GM12874 (cell line): ENCODE measurements at regions not wholly inside any gene's neighbourhood (a gene's known extent, or its start where the extent isn't known, plus 50 kb on each side); places are given as distances from the start of the nearest gene placed in this dataset.

Experiments
- CTCF ChIP-seq: IDR thresholded peaks from 2 replicates; pipeline ENCODE4 v1.5.1; 2011; ENCODE audit warnings: low read depth, mild to moderate bottlenecking, control low read depth, low read length, moderate library complexity; ENCODE audit not compliant: insufficient read depth

DNA sequence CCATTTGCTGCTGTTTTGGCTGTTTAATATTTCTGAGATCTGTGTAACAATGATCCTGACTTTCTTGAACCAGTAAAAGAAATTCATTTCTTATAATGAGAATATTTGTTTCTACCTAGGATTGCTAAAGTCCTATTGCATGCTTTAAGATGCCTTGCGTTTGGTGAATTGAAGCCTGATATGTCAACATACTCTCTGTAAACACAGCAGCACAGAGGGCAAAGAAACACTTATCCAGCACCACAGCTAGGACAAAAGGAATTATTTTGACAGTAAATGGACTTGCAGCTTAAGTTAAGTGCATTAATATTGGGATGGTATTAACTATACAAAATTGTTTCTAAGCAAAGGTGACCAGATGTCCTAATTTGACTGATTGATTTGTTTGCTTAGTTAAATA is 2031.2 kb upstream of the CDH6 start:
- TF ChIP-seq CTCF, result no peak

GRCh38 chr5:29161399-29162291 is 2031.8 kb upstream of the CDH6 start:
- no peak for TF ChIP-seq CTCF

DNA sequence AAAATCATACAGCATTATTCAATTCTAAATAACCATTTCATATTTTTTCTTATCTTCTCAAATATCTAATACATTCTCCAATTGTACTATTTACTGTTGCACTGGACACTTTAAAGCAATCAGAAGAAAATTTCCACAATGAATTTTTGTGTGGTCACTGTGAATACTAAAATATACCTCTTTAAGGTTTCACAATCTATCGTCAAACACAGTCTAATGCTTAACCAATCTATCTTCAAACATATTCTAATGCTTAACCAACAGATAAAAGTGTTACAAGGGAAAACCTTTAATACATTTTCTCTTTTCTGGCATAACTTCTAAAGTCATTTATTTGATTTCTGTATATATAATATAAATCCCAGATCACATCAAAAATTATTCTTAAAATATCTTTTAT is 2035.5 kb upstream of the CDH6 start:
- TF ChIP-seq CTCF, result no peak

GRCh38 chr5:29150840-29151239 is 2042.6 kb upstream of the CDH6 start:
- TF ChIP-seq CTCF, result no peak

DNA sequence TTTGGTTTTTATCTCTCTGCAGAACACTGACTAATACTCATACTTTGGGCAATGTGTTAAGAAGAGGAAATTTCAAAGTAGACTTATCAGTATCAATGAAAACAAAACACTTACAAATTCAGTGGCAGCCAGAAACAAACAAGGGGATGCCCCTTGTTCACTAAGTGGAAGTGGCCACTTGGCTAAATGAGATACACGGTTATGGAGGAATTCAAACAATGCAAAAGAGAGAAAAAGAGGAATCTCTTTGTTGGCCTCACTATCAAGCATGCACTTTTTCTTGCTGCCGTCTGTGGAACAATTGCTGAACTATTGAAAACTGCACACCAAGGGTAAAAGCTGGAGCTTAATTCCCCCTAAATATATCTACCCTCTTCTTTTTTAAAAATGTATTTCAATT is 2044.9 kb upstream of the CDH6 start:
- TF ChIP-seq CTCF, result no peak

DNA sequence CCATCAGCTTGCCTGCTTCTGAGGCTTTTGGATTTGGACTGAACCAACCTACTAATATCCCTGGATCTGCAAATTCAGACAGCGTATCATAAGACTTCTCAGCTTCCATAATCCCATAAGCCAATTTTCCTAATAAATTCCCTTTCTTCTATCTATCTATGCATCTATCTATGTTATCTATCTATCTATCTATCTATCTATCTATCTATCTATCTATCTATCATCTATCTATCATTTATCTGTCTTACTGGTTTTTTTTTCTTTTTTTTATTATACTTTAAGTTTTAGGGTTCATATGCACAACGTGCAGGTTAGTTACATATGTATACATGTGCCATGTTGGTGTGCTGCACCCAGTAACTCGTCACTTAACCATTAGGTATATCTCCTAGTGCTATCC is 2045.4 kb upstream of the CDH6 start:
- no peak for TF ChIP-seq CTCF

DNA sequence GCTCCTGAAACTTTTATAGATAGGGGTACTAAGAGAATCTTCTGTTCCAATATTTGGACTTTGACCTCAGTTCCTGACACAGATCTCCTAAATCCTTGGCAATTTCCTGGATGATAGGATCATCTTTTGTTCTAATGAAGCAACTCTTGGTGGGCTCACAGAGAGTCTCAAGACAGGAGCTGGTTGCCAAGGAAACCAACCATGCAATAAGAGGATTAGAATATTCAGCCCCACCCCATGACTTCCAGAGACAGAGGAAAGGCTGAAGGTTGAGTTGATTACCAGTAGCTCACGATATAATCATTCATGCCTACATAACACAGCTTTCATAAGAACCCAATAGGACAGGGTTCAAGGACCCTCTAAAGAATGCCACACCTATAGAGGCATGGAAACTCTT is 2050.2 kb upstream of the CDH6 start:
- TF ChIP-seq CTCF, result no peak

GRCh38 chr5:29134418-29134817 is 2059.1 kb upstream of the CDH6 start:
- TF ChIP-seq CTCF, result no peak
